ENCODE measurements at regions not wholly inside any gene's neighbourhood (a gene's known extent, or its start where the extent isn't known, plus 50 kb on each side); places are given as distances from the start of the nearest gene placed in this dataset.

DNA sequence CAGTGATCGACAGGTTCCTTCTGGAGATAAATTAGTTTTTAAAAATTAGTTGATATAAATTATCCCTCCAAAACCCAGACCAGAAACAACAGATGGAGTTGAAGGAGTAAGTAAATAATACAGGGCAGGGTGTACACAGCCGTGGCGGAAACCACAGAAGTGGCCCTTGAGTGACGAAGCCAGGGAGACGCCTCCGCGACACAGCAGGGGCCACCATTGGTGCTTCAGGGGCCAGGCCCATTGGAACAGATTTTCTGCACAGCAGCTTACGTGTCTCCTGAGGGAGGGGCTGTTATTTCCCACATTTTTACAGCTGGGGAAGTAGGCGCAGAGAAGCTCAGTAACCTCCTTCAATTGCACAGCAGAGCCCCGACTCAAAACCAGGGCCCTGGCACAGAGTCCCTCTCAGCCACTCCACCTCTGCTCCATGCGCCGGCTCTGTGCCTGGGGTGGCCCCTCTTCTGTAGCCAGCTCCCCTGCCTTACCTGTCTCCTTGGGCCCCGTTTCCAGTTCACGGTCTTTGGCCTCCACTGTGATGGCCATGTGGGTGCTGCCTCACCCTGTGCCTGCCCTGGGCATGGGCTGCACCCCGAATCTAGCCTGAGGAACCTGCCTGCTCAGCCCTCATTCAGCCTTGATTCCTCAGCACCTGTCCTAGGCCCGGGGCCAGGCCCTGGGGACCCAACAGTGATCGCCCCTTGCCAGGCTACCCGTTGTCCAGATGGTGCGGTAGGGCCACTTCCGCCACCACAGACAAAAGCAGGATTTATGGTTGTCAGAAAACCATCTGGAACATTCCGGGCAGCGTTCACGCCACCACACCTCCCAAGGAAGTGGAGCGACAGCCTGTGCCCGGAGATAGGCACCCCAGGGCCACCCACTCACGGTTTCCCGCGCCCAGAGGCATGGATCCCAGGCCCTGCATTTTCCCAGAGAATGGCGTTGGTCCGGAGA, 128.5 kb upstream of the GSE1 start:
- Mint-ChIP-seq H3K27me3 (ENCODE audit: low read depth in 2 of 2) (no peaks in the 10 kb centered on the region), H3K27ac (no peak overlapping the region), H3K4me3 (no peak overlapping the region), H3K4me1 (peaks cover 0 to 5% of the 10 kb centered on the region in 2 donors), H3K9me3 (no peaks in the 10 kb centered on the region), H3K36me3 (no peaks in the 10 kb centered on the region)
- H3K4me1 ChIP-seq (ENCODE audit: control insufficient read depth, insufficient read depth, low read length): no peaks in the 10 kb centered on the region
- ATAC-seq: no peak
- no peak overlapping the region for H3K27ac ChIP-seq (ENCODE audit: low read length)
- H3K27me3 ChIP-seq (ENCODE audit: control insufficient read depth, insufficient read depth, low read length): no peaks in the 10 kb centered on the region
- H3K36me3 ChIP-seq (ENCODE audit: control insufficient read depth, insufficient read depth, low read length): no peaks in the 10 kb centered on the region
- no peak overlapping the region for H3K4me3 ChIP-seq (ENCODE audit: low read length)
- 72% methylated on average over 29 of the region's 30 CpGs for WGBS (ENCODE audit: insufficient coverage)
- TF ChIP-seq CTCF (IDR thresholded peaks at IDR 0.05): no peak
- intact Hi-C loops (cut with micrococcal nuclease): no loop called here
- H3K9me3 ChIP-seq (ENCODE audit: control insufficient read depth, insufficient read depth, low read length): no peaks in the 10 kb centered on the region
- DNase-seq: no peak

DNA sequence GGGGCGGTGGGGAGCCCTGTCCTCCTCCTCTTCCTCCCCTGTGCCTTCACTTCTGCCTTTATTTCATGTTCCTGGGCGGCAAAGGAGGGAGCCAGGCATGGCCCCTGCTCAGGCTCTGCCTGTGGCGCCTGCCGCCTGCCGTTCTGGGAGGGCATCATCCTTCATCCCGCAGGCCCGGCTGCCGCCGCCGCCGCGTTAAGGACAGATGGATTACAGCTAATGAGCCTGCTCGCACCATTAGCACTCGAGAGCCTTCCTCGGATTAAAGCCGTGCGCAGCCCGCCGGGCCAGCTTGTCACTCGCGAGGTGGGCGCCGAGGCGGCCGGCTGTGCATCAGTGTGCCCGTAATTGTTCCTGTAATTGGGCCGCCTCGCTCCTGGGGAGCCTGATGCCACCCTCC, 127.7 kb upstream of the GSE1 start:
- no peak overlapping the region for H3K27ac Mint-ChIP-seq
- WGBS (ENCODE audit: insufficient coverage): 92% methylated on average over 28 of the region's 28 CpGs

DNA sequence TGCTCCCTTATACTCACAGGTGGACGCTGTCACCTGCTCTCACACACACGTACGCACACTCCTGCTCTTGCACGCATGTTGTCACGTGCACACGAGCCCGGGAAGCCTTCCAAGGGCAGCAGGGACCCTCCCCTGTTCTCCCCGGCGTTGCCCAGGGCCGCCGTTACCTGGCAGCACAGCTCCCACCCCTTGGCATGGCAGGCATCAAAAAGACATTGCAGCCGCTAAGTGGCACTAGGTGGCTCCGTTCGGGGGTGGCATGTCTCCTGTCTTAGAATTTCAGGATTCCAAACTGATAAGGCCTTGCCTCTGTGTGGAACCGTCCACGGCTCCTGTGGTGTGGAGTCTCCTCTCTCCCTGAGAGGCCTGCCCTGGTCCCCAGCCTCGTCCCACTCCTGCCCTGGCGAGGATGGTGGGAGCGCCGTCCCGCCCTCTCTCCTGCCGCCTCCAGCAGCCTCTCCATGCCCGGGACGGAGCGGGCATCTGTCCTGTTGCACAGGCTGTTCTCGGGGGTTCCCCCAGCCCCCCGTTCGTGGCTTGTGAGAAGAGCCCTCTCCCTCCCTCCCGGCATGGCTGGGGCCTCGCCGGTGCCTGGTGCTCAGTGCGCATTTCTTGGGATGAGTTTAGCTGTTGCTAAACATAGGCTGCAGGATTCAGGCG, 126.7 kb upstream of the GSE1 start:
- Mint-ChIP-seq H3K27me3 (ENCODE audit: low read depth in 2 of 2) (no peaks in the 10 kb centered on the region), H3K36me3 (no peaks in the 10 kb centered on the region), H3K27ac (no peak overlapping the region), H3K4me1 (peaks cover 0 to 5% of the 10 kb centered on the region in 2 donors), H3K9me3 (no peaks in the 10 kb centered on the region), H3K4me3 (no peak overlapping the region)
- 87% methylated on average over 33 of the region's 33 CpGs for WGBS (ENCODE audit: insufficient coverage)
- H3K27ac ChIP-seq (ENCODE audit: low read length): no peak overlapping the region
- H3K4me3 ChIP-seq (ENCODE audit: low read length): no peak overlapping the region
- DNase-seq: no peak
- no peaks in the 10 kb centered on the region for H3K36me3 ChIP-seq (ENCODE audit: control insufficient read depth, insufficient read depth, low read length)
- no peaks in the 10 kb centered on the region for H3K27me3 ChIP-seq (ENCODE audit: control insufficient read depth, insufficient read depth, low read length)
- H3K4me1 ChIP-seq (ENCODE audit: control insufficient read depth, insufficient read depth, low read length): peaks cover 4% of the 10 kb centered on the region
- ATAC-seq: no peak
- TF ChIP-seq CTCF (IDR thresholded peaks at IDR 0.05): no peak
- intact Hi-C loops (cut with micrococcal nuclease): no loop called here
- H3K9me3 ChIP-seq (ENCODE audit: control insufficient read depth, insufficient read depth, low read length): no peaks in the 10 kb centered on the region

More for the DNA sequence above, 127.7 kb upstream of the GSE1 start:
- no peak overlapping the region for H3K4me3 Mint-ChIP-seq
- no peaks in the 10 kb centered on the region for H3K27me3 Mint-ChIP-seq (ENCODE audit: low read depth in 2 of 2)
- no peak overlapping the region for H3K27ac ChIP-seq (ENCODE audit: low read length)
- ATAC-seq: no peak
- H3K4me1 Mint-ChIP-seq: peaks cover 0 to 5% of the 10 kb centered on the region in 2 donors
- H3K4me3 ChIP-seq (ENCODE audit: low read length): no peak overlapping the region
- no peaks in the 10 kb centered on the region for H3K4me1 ChIP-seq (ENCODE audit: control insufficient read depth, insufficient read depth, low read length)
- H3K36me3 Mint-ChIP-seq: no peaks in the 10 kb centered on the region
- no peaks in the 10 kb centered on the region for H3K36me3 ChIP-seq (ENCODE audit: control insufficient read depth, insufficient read depth, low read length)
- TF ChIP-seq CTCF (IDR thresholded peaks at IDR 0.05): no peak
- H3K9me3 Mint-ChIP-seq: no peaks in the 10 kb centered on the region
- intact Hi-C loops (cut with micrococcal nuclease): no loop called here
- no peaks in the 10 kb centered on the region for H3K27me3 ChIP-seq (ENCODE audit: control insufficient read depth, insufficient read depth, low read length)
- DNase-seq: no peak
- no peaks in the 10 kb centered on the region for H3K9me3 ChIP-seq (ENCODE audit: control insufficient read depth, insufficient read depth, low read length)
